NCI-H2081 treated with DMSO at 0.1 percent for 48 hours (cell line): ENCODE measurements at regions not wholly inside any gene's neighbourhood (a gene's known extent, or its start where the extent isn't known, plus 50 kb on each side); places are given as distances from the start of the nearest gene placed in this dataset.

Experiments used
- DNase-seq: peaks from one replicate; lab custom pipeline; 2025; lab: John Stamatoyannopoulos, UW

DNA sequence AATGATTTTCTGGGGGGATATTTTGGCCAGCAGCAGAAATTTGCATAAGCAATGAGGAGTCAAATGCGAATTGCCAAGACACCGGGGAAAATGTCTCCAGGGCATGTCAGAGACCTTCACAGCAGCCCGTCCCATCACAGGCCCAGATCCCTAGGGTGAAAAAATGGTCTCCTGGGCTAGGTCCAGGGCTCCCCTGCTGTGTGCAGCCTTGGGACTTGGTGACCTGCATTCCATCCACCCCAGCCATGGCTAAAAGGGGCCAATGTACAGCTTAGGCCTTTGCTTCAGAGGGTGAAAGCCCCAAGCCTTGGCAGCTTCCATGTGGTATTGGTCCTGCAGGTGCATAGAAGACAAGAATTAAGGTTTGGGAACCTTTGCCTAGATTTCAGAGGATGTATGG is 534.5 kb upstream of the MEF2C start:
- DNase-seq: no peak

DNA sequence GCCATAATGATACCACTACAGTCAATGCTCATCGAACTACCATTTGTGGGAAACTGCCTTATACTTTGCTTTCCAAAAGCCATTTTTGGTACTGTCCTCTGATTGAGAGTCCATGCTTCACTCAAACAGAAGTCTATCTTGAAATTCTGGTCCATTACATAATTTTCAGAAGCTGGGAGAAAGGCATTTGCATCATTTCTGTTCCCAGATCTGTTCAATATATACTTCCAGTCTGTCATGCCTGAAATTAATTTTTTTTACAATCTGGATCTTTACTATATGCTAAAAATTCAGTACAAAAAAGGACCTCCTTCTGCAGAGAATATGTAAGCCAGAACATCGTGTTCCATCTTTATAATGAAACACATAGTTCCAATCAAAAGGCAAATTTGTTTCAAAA is 528.9 kb upstream of the MEF2C start:
- no peak for DNase-seq

DNA sequence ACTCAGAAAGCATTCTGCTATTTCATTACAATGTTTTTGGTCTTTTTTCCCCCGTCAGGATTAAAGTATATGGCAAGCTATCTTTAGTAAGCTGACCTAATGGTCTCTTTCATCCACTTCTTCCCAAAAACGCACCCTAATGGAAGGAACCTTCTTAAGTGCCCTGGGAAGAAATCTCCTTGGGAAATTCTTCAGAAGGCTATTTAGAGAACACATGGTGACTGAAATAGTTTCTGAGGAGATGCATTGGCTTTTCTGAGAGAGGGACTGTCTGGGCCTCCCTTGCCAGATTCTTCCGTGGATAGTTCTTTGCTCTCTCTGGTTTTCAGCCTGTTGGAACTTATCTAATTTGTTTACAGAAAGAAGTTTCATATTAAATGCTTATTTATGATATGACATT is 524.1 kb upstream of the MEF2C start:
- no peak for DNase-seq

DNA sequence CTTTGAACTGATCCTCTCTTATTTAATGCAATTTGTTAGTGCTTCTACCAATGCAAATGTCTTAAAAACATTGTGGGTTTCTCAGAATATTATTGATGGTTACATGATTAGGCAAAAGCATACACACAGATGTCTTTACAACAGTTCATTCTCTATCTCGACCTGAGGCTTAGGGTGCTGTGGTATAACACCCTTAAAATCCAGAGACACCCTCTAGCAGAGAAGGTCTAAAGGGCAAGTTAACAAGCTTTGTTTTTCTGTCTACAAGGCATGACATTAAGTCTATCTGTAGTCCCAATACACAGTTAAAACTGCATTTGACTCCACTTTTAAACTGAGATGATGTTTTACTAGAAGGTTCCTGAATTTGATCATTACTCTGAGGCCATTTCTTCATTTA is 518.7 kb upstream of the MEF2C start:
- DNase-seq: no peak

DNA sequence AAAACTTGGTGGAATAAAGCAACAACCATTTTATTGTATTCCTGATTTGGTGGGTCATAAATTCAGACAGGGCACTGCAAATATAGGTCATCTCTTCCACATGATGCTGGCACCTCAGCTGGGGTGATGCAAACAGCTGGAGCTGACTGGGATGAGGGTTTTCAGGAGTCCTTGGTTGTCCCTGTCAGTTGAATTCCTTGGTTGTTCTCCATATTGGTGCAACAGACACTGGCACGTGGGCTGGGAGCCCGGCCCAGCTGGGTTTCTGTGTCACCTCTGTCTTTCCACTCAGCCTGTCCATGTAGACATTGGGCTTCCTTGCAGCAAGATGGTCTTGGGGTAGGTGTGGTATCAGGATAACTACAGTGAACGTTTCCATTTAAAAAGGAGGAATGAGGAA is 518.0 kb upstream of the MEF2C start:
- DNase-seq: no peak

DNA sequence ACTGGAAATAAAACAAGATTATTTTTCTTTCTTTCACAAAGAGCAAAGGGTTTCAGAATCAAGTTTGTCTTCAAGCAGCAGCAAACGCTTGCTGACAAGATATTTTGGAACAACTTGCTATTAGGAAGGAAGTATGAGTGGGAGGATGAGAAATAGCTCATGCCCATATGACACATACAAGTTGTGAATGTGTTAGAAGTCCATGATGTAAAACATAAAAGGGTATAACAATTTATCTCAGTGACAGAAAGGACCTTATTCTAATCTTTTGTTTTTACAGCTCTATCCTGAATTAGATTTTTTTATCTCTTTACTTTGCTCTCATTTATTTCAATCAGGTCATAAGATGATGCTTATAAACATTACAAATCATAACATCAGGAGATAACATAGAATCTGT is 516.6 kb upstream of the MEF2C start:
- DNase-seq: no peak

DNA sequence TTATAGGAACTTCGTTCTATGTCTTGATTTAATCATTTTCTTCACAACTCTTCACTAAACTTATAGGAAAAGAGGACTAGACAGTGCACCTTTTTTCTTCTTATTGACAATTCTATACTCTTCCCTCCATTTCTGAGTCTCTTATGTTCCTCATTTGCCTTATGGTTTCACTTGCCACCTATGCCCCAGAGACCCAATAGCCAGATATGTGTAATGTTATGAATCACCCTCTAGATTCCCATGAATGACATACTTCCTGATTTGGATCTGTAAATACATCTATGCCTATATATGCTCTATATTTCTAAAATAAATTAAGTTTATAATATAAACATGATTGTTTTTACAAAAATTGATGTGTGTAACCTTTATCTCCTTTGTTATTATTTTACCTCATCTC is 514.1 kb upstream of the MEF2C start:
- DNase-seq: no peak

DNA sequence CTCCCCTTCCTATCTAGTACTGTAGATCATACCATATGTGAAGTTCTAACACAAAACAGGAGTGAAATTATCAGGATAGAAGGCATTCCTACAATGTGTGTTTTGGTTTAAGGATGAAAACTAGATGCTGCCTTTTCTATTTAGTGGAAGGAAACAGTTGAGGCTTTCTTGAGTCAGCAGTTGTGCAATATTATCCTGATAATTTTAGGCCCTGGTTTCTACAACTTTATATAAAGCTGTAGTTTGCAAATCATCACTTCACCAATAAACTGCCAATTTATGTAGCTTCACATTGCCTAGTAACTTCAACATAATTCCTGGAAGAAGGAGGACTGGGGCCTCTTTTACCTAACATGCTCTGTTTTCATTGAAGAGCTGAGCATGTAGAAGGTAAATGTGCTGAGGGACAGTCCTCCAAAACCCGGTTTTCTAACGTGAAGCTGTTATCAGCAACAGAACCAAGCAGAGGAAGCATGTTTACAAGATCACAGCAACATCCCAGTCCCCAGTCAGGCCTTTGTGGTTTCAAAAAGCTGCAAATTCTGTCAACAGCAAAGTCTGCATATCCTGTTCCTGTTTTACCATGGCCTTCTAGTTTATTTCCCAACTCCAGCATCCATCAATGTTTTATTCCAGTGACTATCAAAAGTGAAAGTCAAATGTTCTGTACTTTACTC is 513.4 kb upstream of the MEF2C start:
- no peak for DNase-seq

DNA sequence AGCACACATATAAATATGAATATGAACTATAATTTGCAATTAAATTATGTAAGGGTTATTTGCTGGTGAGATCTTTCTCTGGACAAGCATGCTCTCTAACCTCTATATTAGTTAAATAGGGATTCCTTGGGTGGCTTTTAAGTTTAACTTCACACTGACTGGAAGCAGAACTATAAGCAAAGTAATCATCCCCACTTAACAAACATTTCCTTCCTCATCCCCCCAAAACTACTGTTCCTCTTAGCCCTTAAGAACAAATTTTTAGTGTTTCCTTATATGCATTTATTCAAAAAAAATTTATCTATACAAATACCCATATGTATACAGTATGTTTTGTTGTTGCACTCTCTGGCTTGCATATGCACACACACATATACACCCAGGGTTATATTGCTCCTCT is 512.1 kb upstream of the MEF2C start:
- no peak for DNase-seq

DNA sequence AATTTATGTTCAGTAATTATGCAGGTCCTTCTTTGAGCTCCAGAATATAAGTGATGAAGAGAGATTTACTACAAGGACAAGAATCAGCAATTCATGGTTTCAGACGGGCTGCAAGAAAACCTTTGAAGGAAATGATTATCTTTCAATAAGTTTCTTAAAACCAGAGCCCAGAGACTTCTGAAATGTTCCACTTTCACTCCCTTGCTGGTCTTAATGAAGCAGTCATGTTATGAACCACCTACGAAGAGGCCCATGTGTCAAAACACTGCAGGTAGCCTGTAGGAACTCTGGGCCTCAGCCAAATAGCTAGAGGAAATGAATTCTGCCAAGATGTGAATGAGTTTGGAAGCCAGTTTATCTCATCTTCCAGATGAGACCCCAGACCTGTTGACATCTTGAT is 505.9 kb upstream of the MEF2C start:
- DNase-seq: no peak

DNA sequence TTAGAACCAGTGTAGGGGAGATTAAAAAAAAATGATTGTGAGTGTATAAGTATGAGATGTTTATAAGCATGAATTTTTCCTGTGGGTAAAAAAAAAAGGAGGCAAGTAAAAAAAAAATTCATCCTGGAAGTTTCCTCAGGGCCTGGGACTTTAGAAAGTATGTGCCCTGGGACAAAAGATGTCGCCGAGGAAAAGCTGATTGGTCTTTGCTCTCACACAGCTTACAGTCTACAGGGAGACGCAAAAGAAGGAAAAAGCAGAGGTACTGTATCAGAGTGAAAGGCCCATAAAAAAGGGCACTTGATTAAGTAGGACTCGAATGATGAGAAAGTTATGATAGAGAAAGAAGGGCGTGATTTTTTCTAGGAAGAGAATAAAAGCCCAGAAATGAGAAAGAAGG is 501.4 kb upstream of the MEF2C start:
- no peak for DNase-seq

DNA sequence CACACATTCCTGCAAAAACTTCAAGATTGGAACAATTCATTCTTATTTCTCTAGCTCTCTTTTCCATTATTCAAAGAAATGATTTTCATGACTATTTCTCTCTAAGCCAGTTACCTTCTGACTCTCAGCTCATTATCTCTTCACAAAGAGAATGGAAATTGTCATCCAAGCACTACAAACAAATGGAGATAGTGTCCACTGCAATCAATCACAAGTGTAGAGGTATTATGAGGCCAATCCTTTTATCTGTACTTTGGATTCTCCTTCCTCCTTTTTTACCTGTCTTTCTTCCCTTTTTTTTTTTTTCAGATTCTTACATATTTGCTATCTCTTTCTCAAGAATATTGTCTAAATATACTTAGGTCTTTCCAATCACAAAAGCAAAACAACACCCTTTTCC is 497.7 kb upstream of the MEF2C start:
- no peak for DNase-seq

DNA sequence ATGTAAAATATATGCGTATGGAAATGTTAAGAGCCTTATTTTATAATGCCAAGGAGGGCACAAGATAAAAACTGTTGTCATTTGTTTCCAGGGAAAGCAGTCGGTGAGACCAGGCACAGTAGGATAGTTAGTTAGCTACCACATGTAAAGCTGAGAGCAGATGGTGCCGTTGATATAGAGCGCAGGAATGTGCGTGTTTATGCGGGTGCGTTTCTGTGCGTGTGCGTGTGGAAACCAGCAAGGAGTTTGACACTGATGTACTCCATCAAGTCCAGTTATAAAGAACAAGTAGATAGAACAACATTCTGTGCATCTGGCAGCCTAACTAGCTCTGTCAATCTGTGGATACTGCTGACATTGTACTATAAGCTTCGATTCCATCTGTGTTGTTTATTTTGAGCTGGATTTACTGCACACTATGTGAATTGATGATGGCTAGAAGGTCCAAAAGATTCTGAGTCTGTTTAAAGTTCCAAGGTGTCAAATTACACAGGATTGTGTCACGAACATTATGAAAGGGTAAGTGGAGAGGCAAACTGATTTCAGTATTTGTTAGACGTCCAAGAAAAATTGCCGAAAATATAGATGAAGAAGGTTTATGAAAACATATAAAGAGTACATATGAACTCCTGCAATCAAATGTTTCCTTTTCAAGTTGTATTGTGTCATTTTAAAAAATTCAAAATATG is 494.9 kb upstream of the MEF2C start:
- no peak for DNase-seq

DNA sequence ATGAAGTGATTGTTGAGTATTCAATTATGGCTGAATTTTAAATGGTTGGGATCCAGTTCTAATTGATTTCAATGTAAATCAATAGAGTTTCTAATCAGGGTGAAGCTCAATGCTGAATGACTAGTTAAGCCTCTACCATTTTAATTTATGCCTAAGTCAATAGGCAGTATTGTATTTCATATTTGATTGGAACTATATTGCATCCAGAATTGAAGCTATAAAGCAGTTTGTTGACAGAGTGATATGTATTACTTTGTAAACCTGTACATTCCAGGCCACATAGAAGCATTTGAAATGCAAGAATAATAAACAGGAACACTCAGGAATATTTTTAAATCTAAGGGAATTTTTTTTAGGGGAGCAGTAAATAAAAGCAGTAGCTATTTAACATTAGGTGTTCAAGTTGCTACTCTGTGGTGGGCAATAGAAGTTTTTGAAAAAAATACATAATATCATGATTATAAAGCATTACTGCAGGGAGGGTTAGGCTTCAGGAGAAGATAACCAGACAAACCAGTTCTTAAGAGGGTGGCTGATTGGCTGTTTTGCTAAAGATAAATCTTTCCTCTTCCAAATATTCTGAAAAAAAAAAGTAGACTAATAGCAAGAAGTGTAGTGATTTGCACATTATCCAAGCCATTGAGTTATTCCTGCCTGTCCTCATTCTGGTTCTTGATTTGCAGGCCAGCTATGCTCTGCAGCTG is 492.0 kb upstream of the MEF2C start:
- peak; percentile 88 for DNase-seq

DNA sequence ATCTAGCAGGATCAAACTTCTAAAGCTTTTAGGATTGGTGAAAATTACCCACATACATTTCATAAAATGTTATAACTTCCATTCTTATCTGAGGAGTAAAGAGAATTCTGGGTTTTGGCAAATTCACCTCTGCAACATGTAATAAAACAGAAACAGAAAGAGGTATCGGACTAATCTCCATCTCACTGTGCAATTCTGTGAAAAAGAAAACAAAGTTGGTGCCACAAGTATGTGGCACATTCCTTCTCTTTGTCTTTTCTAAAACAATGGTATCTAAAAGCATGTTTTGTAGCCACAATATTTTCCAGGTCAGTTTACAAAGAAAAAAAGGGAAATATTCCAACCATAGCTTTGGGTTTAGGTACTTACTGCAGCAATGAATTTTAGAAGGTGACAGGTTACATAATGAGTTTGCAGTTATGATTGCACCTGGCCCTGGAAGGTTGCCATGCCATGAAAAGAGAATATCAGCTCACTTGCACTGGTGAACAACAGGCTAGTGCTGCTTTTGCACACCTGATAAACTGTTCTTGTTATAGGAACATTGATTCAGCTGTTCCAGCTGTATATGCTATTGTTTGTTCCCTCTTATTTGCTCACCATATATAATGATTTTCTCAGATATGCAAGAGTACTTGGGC is 491.3 kb upstream of the MEF2C start:
- peak; percentile 88 for DNase-seq

DNA sequence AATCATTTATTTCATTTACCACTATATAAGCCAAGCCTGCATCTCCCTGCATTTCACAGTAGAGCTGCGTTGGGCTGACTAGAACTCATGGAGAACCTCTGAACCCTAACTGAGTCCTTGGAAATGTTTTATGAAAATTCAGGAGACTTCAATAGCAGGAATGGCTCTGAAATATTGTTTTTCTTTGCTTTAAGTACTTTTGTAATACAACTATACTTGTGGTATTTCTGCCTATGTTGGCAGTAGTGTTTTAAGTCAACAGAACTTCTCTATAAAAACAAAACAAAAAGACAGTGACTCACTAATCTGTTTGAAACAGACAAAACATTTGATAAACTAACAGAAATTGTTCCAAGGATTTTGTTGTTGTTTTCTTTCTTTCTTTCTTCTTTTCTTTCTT is 489.2 kb upstream of the MEF2C start:
- no peak for DNase-seq

DNA sequence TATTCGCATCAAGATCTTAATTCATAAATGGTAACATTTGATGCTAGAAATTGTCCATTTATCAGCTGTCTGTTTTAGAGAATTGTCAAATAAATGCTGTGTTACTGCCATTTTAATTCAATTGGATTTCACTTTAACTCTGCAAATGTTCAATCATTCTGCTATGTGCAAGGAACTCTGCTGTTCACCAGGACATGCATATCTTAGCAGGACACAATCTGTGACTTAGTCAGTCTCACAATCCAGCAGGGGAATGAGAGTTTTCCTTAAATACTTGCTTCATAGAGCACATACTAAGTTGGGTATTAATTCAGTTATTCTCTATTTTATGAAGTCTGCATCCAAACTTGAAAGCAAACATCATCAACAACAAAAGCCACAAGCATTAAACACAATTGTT is 488.7 kb upstream of the MEF2C start:
- DNase-seq: no peak

DNA sequence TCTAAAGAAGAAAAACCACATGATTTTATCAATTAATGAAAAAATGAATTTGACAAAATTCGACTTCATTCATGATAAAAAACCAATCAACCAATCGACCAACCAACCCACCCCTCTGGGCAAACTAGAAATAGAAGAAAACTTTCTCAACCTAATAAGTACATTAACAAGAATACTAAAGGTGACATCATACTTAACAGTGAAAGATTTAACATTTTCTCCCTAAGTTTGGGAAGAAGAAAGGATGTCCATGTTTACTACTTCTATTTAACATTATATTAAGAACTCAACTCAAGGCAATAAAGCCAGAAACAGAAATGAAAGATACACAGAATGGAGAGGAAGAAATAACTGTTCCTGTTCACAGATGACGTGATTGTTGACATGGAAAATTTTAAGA is 476.1 kb upstream of the MEF2C start:
- DNase-seq: no peak

DNA sequence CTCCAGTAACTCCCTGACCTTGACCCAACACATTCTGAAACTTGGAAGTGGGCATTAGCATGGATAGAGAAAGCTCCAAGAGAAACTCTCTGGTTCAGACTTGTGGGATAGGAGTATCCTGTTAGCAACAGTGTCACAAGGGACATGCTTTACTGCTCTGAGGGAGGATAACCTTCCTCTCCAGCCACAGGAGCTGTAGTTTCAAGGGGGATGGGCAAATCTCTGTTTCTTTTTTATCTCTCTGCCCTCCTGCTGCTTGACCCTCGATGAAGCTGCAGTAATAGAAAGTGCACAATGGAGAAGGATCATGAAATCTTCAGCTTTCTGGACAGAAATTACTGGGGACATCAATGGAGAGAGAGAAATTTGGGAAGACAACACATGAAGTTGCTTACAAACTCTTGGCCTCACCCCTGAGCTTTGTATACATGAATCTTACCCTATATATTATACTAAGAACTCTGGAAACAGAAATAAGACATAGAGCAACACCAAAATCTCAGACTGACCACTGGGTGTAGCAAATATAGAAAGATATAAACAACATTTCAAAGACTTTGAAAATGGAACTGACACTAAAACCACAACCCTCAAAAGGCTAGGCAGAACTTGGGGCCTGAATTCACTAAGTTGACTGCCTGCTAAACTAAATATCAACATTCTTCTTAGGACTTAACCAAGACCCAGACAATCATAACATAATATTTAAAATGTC is 471.0 kb upstream of the MEF2C start:
- no peak for DNase-seq

DNA sequence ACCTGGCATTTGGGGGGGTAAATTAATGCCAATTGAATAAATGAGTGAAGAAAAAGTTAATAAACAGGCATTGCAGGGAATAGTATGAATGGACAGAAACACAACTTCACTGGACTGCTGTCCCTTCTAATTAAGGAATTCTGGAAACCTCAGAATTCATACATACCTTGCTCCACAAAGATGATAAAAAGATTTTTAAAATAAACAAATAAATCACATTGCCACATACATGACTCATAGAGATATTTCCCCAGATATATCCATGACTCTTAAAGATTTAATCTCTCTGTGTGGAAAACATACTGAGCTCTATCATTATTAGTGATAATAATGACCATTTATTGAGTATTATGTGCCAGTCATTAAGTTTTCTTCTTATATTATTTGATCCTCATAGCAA is 469.0 kb upstream of the MEF2C start:
- no peak for DNase-seq

DNA sequence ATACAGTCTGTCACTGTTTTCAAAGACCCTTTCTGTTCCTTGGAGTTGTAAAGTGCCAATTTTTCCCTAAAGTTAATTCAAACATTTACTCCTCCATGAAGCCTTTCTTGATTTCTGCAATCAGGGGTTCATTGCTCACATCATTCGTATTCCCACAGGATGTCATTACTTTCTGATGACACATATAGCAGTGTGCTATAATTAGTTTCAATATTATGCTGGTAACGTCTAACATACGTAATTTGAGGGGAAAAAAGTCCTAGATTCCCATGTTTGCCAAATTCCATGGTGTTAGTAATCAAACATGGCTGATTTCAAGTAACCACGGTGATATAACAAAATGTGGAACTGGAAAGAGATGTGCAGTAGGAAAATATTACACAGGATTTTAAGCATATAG is 468.2 kb upstream of the MEF2C start:
- DNase-seq: no peak

DNA sequence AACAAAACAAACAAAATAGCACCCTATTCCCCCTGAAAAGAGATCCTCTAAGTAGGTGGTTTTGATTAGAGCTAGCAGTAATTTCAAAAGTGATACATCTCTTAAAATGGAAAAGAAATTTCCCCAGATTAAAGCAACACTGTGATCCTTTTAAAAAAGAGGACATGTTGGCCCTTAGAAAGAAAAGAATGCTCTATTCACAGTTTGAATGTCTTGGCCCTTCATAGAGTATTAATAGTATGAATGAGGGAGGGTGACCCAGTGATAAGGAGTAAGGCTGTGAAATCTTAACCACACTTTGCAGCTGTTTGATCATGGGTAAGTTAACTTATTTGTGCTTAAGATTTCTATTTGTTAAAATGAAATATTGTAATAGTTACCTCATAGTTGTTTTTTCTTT is 467.7 kb upstream of the MEF2C start:
- DNase-seq: no peak
